GM08714 (cell line): ENCODE measurements at regions not wholly inside any gene's neighbourhood (a gene's known extent, or its start where the extent isn't known, plus 50 kb on each side); places are given as distances from the start of the nearest gene placed in this dataset.

Experiments
- H3K4me3 ChIP-seq: fragments of 200-500 bp; sonication (Bioruptor generic); 2 replicates; pipeline ENCODE4 v1.5.1; 2014; ENCODE audit warnings: mild to moderate bottlenecking, low read length, inconsistent platforms
- ZNF274 ChIP-seq: IDR thresholded peaks from 2 replicates; pipeline ENCODE4 v1.6.1; 2012; ENCODE audit warnings: mild to moderate bottlenecking, low read depth, low read length

DNA sequence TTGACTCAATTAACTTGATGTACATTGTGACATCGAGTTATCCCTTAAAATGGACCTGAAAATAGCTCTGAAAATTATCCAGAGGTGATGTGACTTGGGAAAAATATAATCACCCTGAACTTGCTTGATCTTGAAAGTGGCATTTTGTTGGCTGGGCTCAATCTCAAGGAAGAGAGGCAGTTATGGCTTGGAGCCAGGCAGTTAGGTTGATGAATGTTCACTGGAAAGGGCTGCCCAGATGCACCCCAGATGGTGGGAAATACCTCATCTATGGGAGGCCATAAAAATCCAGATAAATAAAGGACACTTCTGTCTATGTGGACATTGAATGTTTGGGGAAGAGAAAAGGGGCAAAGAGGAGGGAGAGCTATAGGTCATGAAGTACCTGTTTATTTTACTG is 55.7 kb upstream of the OR5AN1 start:
- TF ChIP-seq ZNF274 = no peak
- H3K4me3 ChIP-seq = no peak overlapping the region

DNA sequence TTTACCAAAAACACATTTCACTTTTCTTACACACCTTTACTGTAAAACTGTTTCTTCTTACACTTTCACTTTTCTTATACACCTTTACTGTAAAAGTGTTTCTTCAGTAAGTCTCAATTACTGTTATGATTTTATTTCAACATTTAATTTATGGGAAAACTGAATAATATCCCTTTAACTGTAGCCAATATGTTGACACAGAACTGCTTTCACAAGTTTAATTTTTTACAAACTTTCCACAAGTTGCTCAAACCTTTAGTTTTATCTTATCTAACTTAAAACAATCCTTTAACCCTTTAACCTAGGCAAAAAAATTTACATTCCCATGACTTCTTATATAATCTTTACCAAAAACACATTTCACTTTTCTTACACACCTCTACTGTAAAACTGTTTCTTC is 63.3 kb upstream of the OR5AN1 start:
- TF ChIP-seq ZNF274 = no peak
- H3K4me3 ChIP-seq = no peak overlapping the region

DNA sequence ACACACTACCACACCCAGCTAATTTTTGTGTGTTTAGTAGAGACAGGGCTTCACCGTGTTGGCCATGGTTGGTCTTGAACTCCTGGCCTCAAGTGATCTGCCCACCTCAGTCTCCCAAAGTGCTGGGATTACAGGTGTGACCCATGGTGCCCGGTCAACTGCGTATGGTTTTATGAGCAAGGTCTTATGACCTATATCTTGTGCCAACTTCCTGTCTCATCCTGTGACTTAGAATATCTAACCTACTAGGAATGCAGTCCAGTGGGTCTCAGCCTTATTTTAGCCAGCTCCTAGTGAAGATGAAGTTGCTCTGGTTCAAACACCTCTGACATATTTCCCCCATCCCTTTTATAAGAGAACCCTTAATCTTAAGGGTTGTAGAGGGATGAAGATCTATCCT is 66.1 kb upstream of the OR5AN1 start:
- no peak overlapping the region for H3K4me3 ChIP-seq

DNA sequence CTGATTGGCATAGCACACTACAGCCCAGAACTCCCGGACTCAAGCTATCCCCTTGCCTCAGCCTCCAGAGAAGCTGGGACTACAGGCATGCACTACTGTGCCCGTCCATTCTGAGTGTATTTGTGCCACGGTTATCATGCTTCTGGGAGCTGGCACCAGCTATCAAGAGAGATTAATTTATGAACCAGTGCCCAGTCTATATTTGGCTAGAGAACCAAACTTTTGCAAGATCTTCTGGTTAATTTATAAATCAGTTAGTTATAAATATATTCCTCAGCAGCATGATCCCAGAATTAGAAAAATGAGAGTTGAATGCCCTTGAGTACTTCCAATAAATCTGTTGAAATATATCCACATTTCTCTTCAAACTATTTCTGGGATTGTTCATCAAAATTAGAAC is 67.5 kb upstream of the OR5AN1 start:
- no peak for TF ChIP-seq ZNF274
- H3K4me3 ChIP-seq = no peak overlapping the region

More for the DNA sequence above, 66.1 kb upstream of the OR5AN1 start:
- TF ChIP-seq ZNF274 = no peak

DNA sequence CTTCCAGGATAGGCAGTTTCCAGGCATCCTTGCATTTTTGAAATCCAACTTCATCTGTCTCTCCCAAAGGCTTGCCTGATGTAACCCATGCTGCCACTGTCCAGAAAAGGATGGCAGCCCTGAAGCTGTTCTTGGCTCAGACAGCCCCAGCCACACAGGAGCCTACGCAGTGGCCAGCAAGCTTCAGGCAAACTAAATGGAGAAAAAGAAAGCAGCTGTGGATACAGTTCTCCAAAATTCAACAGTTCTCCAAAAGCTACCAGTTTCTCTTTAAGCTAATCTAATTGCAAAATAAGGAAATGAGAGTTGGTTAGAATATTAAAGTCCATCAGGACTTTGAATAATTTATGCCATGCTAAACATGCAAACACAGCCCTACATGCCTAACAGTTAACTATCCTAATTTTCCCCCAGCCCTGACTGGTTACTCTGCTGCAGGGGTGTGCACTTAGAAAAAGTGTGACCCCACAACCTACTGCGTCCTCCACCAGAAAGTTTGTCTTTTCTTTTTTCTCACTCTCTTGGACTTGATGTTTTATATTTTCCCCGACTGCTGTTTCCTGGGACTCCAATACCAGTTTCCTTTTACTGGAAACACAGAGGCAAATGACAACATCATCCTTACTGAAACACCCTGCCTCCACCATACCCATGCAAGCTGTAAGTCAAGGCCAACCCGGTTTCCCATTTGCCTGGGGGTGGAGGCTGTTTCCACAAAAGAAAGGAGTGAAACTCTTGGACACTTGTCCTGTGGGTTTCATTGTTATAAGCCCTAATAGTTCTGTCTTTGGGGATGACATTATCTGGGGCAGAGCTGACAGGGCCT is 69.1 kb upstream of the OR5AN1 start:
- no peak overlapping the region for H3K4me3 ChIP-seq
- TF ChIP-seq ZNF274 = no peak

DNA sequence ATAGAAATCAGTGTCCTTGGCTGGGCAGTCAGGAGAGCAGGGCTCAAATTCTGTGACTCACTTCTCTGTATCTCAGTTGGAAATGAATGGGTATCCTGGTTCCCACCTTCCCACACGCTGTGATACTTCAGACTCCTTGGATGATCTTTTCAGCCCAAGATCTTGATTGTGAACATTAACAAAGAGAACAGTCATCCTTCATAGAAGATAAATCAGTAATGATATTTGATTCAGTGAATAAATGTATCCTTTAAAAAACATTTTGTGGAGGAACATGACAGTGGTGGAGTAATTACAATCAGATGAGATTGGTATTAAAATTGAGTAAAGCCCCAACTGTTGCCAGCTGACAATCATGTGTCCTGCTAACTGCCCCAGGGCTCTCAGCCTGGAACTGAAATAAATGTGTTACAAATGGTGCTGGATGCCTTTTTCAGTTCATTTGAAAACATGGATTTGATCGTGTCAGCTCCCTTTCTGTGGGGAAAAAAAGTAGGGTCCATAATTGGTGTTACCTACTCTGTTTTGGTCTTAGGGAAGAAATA is 72.9 kb upstream of the OR5AN1 start:
- H3K4me3 ChIP-seq = no peak overlapping the region
- TF ChIP-seq ZNF274 = no peak

DNA sequence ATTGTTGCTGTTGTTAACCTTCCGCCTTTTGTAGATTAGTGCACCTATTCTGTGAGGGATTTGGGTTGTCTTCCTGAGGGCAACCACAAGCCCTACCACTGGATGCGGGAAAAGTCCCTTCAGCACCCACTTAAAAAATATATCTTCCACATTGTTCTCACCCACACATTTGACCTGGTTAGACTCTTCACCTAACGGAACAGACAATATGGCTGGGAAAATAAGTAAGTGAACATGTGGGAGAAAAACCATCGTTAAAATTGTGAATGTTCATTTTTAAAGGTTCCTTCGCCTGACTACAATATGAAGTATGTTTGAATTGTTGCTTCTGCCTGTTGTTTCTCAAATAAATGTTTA is 72.0 kb upstream of the MPEG1 start:
- no peak for TF ChIP-seq ZNF274
- H3K4me3 ChIP-seq = no peak overlapping the region

DNA sequence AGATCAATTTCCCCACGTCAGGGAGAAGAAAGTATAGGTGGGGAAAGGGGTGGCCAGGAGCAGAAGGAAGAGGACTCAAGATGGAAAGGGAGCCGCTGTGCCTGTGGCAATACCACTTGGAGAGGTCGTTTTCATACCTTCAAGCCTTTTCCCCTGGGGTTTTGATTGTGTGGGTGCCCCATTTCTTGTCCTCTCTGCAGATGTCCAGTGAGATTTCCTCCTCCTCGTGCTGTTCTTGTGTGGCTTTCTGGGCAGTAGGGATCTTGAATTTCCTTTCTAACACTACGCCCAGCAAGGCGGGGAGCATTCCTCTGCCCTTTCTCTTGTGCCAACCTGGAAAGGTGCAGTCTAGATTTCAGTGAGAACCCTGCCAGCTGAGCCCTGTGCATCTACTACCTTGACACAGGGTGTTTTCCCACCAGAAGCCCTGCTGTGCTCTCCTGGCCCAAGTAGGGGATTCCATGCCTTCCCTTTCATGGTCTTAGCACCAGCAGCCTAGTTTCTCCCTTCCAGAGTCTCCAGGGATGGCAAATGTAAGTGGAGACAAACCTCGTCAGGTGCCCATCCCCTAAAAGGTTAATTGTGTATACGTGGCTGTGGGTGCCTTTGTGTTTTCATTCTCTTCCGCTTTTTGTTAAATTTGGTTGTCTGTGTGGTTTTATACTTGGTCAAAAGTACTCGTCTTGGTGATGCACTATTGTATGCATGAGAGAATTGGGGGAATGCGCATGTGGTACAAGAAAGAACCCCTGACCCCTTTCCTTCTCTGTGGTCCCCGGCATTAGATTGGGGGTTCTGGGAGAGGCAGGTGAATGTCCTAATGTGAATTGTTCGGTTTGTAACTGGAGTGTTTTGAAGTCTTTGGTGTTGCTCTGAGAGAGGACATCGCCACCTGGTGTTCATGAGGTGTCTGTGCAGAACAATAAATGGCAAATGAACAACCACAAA is 71.4 kb upstream of the MPEG1 start:
- H3K4me3 ChIP-seq = peak overlapping the region; percentile 13; the same call in 1 of the 2 replicates
- no peak for TF ChIP-seq ZNF274

DNA sequence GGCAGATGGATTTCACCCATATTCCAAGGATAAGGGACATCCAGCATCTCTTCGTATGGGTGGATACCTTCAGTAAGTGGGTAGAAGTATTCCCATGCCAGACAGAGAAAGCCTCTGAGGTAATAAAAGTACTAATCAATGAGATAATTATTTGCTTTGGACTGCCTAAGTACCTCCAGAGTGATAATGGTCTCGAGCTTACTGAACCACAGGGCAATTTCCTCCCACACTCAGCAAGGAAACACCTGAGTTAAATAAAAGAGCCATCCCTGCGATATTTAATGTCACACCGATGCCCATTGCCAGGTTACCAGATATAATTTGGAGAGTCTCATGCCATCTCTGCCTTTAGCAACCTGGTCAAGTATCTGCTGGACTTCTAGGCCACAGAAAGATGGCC is 70.6 kb upstream of the MPEG1 start:
- peak overlapping the region; percentile 4; the same call in 1 of the 2 replicates for H3K4me3 ChIP-seq
- TF ChIP-seq ZNF274 = no peak

DNA sequence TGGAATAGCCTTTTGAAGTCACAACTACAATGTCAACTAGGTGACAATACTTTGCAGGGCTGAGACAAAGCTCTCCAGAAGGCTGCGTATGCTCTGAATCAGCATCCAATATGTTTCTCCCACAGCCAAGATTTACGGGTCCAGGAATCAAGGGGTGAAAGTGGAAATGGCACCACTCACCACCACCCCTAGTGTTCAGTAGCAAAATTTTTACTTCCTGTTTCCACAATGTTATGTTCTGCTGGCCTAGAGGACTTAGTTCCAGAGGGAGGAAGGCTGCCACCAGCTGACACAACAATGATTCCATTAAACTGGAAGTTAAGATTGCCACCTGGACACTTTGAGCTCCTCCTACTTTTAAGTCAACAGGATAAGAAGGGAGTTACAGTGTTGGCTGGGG is 68.5 kb upstream of the MPEG1 start:
- H3K4me3 ChIP-seq = no peak overlapping the region
- TF ChIP-seq ZNF274 = no peak

DNA sequence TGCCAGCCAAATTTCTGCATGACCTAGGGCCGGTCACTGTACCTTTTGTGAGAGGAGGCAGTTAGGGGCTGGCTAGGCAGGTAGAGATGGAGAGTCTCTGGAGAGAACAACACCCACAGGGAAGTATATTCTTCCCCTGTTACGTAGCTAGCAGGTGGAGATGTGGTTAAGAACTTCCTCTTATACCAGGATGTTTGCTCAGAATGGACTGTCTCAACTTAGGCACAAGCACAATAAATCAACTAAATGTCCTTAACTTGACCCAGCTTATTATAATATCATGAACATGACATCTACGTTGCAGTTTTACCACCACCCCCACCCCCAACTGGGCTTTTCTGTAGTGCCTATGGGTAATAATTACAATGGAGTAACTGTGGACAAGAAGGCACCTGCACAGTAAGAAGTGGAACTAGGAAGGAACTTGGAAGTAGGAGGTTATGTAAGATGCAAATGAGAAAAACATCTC is 60.7 kb upstream of the MPEG1 start:
- no peak overlapping the region; the same call in 1 of the 2 replicates for H3K4me3 ChIP-seq
- TF ChIP-seq ZNF274 = no peak

DNA sequence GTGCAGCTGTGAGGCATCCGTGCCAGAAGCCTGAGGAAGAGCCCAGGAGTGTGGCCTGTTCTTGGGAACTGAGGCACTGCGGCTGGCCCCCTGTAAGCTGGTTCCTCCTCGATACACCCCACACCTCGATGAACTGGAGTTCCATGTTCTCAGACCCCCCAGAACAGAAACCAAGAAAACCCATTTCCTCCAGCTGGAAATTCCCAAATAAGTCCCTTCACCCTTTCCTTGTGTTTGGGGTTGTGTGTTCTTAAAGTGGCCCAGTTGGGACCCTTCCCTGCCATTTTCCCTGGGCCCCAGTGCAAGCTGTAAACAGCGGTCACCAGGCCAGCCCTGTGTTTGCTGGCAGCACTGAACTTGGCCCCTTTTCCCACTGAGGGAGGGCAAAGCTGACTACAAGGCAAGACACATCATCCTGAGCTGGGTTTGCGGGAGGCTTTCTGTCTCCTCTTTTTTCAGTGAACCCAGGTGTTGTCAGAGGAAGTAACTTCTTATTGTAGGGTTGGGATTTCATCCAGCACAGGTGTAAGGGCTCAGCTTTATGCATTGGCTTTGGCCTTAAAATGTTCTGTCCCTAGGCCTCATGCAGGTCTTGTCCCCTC is 60.1 kb upstream of the MPEG1 start:
- H3K4me3 ChIP-seq = no peak overlapping the region; the same call in 1 of the 2 replicates
- no peak for TF ChIP-seq ZNF274

DNA sequence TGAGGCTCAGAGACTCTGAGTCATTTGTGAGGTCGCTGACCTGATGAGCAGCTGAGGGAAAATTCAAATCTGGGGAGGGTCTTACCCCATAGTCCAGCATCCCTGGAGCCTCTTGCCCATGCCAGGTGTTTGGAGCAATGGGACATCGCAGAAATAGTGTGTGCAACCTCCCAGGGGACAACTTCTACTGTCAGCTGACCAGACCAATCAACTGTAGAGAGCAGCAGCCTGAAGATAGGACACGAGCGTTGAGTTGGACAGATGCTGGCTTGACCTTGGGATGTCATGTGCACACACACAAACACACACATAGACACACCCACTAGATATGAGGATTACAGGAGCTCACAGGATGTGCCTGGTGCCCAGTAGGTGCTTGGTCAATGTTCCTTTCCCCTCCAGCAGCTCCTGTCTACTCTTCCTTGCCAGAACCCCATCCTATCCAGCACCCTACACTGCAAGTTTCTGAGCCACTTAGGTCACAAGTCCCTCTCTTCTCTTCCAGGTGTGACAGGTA is 59.1 kb upstream of the MPEG1 start:
- TF ChIP-seq ZNF274 = no peak

DNA sequence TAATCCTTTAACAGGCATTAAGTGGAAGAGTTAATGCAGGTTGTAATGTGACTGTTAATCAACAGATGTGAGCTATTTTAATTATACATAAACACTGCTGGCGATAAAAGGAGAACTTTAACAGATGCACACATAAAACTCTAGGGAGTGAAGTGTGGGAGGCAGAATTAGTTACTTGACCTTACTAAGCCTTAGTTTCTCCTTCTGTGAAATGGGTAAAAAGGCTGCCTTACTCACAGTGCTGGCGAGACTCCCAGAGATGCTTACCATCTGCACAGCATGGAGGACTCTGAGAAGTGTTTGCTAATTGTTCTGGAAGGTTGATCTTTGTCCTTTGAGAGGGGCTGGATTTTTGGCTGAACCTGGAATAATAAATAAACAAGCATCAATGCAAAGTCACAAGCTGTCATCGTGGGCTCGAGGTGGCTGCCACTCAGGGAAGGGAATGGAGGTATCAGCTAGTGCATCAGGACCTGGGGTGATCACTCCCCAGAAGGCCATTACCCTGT is 58.6 kb upstream of the MPEG1 start:
- no peak for TF ChIP-seq ZNF274
- no peak overlapping the region for H3K4me3 ChIP-seq

More for the DNA sequence above, 59.1 kb upstream of the MPEG1 start:
- no peak overlapping the region for H3K4me3 ChIP-seq
